ENCODE measurements at regions not wholly inside any gene's neighbourhood (a gene's known extent, or its start where the extent isn't known, plus 50 kb on each side); places are given as distances from the start of the nearest gene placed in this dataset.
"Not testable (repeated sequence)": the region's sequence is repeated elsewhere in the genome, so short reads cannot be mapped to it uniquely, and the experiment has no call there.

GRCh38 chr6:158920311-158920905, 79.6 kb downstream of the RSPH3 start:
- no peak for DNase-seq (ENCODE audit: low spot score)

- no peak for DNase-seq (ENCODE audit: low spot score)
Measured at GRCh38 chr6:158919865-158920264, 80.1 kb downstream of the RSPH3 start.

GRCh38 chr6:158916617-158917016, 83.4 kb downstream of the RSPH3 start:
- DNase-seq (ENCODE audit: low spot score): no peak

- DNase-seq (ENCODE audit: low spot score): no peak
Measured at GRCh38 chr6:158914923-158915322, 85.1 kb downstream of the RSPH3 start.

- no peak for DNase-seq (ENCODE audit: low spot score)
Measured at GRCh38 chr6:158913580-158913979, 86.4 kb downstream of the RSPH3 start.

GRCh38 chr6:158912655-158913054, 87.3 kb downstream of the RSPH3 start:
- no peak for DNase-seq (ENCODE audit: low spot score)

GRCh38 chr6:158911746-158912480, 88.1 kb downstream of the RSPH3 start:
- no peak for DNase-seq (ENCODE audit: low spot score)

GRCh38 chr6:158910484-158911440, 89.2 kb downstream of the RSPH3 start:
- no peak for DNase-seq (ENCODE audit: low spot score)

- DNase-seq (ENCODE audit: low spot score): no peak
Measured at GRCh38 chr6:158909938-158910337, 90.1 kb downstream of the RSPH3 start.

GRCh38 chr6:158908606-158909005, 89.4 kb upstream of the EZR start:
- DNase-seq (ENCODE audit: low spot score): no peak

- DNase-seq (ENCODE audit: low spot score): peak; percentile 16
Measured at GRCh38 chr6:158907931-158908330, 88.8 kb upstream of the EZR start.

GRCh38 chr6:158906926-158907325, 87.8 kb upstream of the EZR start:
- DNase-seq (ENCODE audit: low spot score): no peak

GRCh38 chr6:158905277-158905676, 86.1 kb upstream of the EZR start:
- no peak for DNase-seq (ENCODE audit: low spot score)

GRCh38 chr6:158903801-158904200, 84.6 kb upstream of the EZR start:
- DNase-seq (ENCODE audit: low spot score): no peak

- peak; percentile 47 for DNase-seq (ENCODE audit: low spot score)
Measured at GRCh38 chr6:158900663-158901312, 81.6 kb upstream of the EZR start.

- DNase-seq (ENCODE audit: low spot score): peak; percentile 18
Measured at GRCh38 chr6:158897236-158897635, 78.1 kb upstream of the EZR start.

GRCh38 chr6:158895661-158896060, 76.5 kb upstream of the EZR start:
- no peak for DNase-seq (ENCODE audit: low spot score)

- no peak for DNase-seq (ENCODE audit: low spot score)
Measured at GRCh38 chr6:158894193-158894592, 75.0 kb upstream of the EZR start.

GRCh38 chr6:158892266-158892665, 73.1 kb upstream of the EZR start:
- no peak for DNase-seq (ENCODE audit: low spot score)

GRCh38 chr6:158891560-158891959, 72.4 kb upstream of the EZR start:
- DNase-seq (ENCODE audit: low spot score): not testable (repeated sequence)

- not testable (repeated sequence) for DNase-seq (ENCODE audit: low spot score)
Measured at GRCh38 chr6:158888171-158888570, 69.0 kb upstream of the EZR start.
